ENCODE measurements at regions not wholly inside any gene's neighbourhood (a gene's known extent, or its start where the extent isn't known, plus 50 kb on each side); places are given as distances from the start of the nearest gene placed in this dataset.

GRCh38 chr3:180352261-180352660 lies 249.7 kb upstream of the TTC14 start:
- no peak for TF ChIP-seq CTCF (IDR thresholded peaks at IDR 0.05)
- TF ChIP-seq EZH2 (IDR thresholded peaks at IDR 0.05; ENCODE audit: borderline replicate concordance, insufficient read depth, low read depth, low read length, poor library complexity, severe bottlenecking): no peak
